Calu3 (cell line): ENCODE measurements at regions not wholly inside any gene's neighbourhood (a gene's known extent, or its start where the extent isn't known, plus 50 kb on each side); places are given as distances from the start of the nearest gene placed in this dataset.

ENCODE experiments used
- BruUV-seq: library from RNA; stranded (reverse); fragments of 400-500 nt; replicated peaks from 2 replicates; lab custom pipeline; 2021; lab: Mats Ljungman, UMichigan
- CTCF ChIA-PET: fragments of 300-600 bp; sonication (Branson Sonifier 250); formaldehyde crosslinking; loops from one replicate; lab custom pipeline; 2022; ENCODE audit warnings: antibody characterized with exemption; lab: Charles Lee
- DNase-seq: peaks from one replicate; pipeline ENCODE4 v3.0.0; 2022
- H3K27ac Mint-ChIP-seq: one replicate; pipeline ENCODE4 v1.8.0; 2022; ENCODE audit warnings: mixed read lengths; ENCODE audit not compliant: unreplicated experiment
- H3K27me3 Mint-ChIP-seq: one replicate; pipeline ENCODE4 v1.8.0; 2022; ENCODE audit warnings: mixed read lengths; ENCODE audit not compliant: unreplicated experiment
- H3K36me3 Mint-ChIP-seq: one replicate; pipeline ENCODE4 v1.8.0; 2022; ENCODE audit warnings: mild to moderate bottlenecking, moderate library complexity, mixed read lengths; ENCODE audit not compliant: insufficient read depth, unreplicated experiment
- H3K4me1 Mint-ChIP-seq: one replicate; pipeline ENCODE4 v1.8.0; 2022; ENCODE audit warnings: mild to moderate bottlenecking, low read depth, mixed read lengths; ENCODE audit not compliant: unreplicated experiment
- H3K4me3 Mint-ChIP-seq: one replicate; pipeline ENCODE4 v1.8.0; 2022; ENCODE audit warnings: mild to moderate bottlenecking, low read depth, moderate library complexity, mixed read lengths; ENCODE audit not compliant: unreplicated experiment
- H3K9me3 Mint-ChIP-seq: one replicate; pipeline ENCODE4 v1.8.0; 2022; ENCODE audit warnings: low read depth, mixed read lengths; ENCODE audit not compliant: unreplicated experiment
- CTCF ChIP-seq: fragments of 200-600 bp; IDR thresholded peaks from one replicate; pipeline ENCODE4 v1.8.0; 2022; ENCODE audit warnings: antibody characterized with exemption; ENCODE audit not compliant: unreplicated experiment
- intact Hi-C: fragments of 100-400 bp; cut with micrococcal nuclease; formaldehyde crosslinking; loops from one replicate; pipeline ENCODE4 v1.10.0; 2022; ENCODE audit not compliant: unreplicated experiment

GRCh38 chr17:72489272-72489641 is 368.4 kb downstream of the SOX9 start:
- intact Hi-C loops: no loop called here
- H3K27me3 Mint-ChIP-seq: no peaks in the 10 kb centered on the region
- peaks cover 37% of the 10 kb centered on the region for H3K4me1 Mint-ChIP-seq
- no TSS peak for BruUV-seq
- H3K27ac Mint-ChIP-seq: peak overlapping the region; percentile 19
- CTCF ChIA-PET: no interaction called here
- DNase-seq: no peak
- H3K4me3 Mint-ChIP-seq: no peak overlapping the region
- no peak for TF ChIP-seq CTCF
- H3K9me3 Mint-ChIP-seq: no peaks in the 10 kb centered on the region
- H3K36me3 Mint-ChIP-seq: peaks cover 22% of the 10 kb centered on the region

GRCh38 chr17:72491102-72491501 is 370.3 kb downstream of the SOX9 start:
- DNase-seq: no peak
- CTCF ChIA-PET: no interaction called here
- no peak for TF ChIP-seq CTCF
- Mint-ChIP-seq H3K4me1 (peaks cover 35% of the 10 kb centered on the region), H3K27me3 (no peaks in the 10 kb centered on the region), H3K36me3 (peaks cover 24% of the 10 kb centered on the region), H3K4me3 (no peak overlapping the region), H3K9me3 (no peaks in the 10 kb centered on the region), H3K27ac (no peak overlapping the region)
- no TSS peak for BruUV-seq
- intact Hi-C loops: no loop called here

GRCh38 chr17:72492494-72492893 is 371.7 kb downstream of the SOX9 start:
- intact Hi-C loops: no loop called here
- Mint-ChIP-seq H3K4me3 (no peak overlapping the region), H3K36me3 (peaks cover 26% of the 10 kb centered on the region), H3K4me1 (peaks cover 49% of the 10 kb centered on the region), H3K9me3 (peaks cover 4% of the 10 kb centered on the region), H3K27me3 (no peaks in the 10 kb centered on the region), H3K27ac (no peak overlapping the region)
- no peak for TF ChIP-seq CTCF
- no peak for DNase-seq
- CTCF ChIA-PET: interaction anchor here (0.6 to 0.7 kb wide), 2 partner anchors 297 to 1319 kb away, joined by 3 to 4 read pairs; no protein-coding TSS in a partner anchor
- no TSS peak for BruUV-seq

- no peak overlapping the region for H3K4me3 Mint-ChIP-seq
- CTCF ChIA-PET: no interaction called here
- peaks cover 46% of the 10 kb centered on the region for H3K4me1 Mint-ChIP-seq
- H3K27ac Mint-ChIP-seq: no peak overlapping the region
- intact Hi-C loops: no loop called here
- no TSS peak for BruUV-seq
- H3K27me3 Mint-ChIP-seq: no peaks in the 10 kb centered on the region
- H3K9me3 Mint-ChIP-seq: peaks cover 4% of the 10 kb centered on the region
- DNase-seq: no peak
- no peak for TF ChIP-seq CTCF
- H3K36me3 Mint-ChIP-seq: peaks cover 26% of the 10 kb centered on the region
Observed at GRCh38 chr17:72492941-72493340, 372.1 kb downstream of the SOX9 start.
